Gastrocnemius medialis (tissue), 4 donors: ENCODE measurements at regions not wholly inside any gene's neighbourhood (a gene's known extent, or its start where the extent isn't known, plus 50 kb on each side); places are given as distances from the start of the nearest gene placed in this dataset.

Source experiments
- ATAC-seq, 2 donors: fragments of 150-250 bp; one replicate each; pipeline ENCODE4 v1.9.1; 2016
- DNase-seq, 2 donors: peaks; one replicate each; pipeline ENCODE4 v3.0.0-alpha.2; 2019
- H3K27ac ChIP-seq, 4 donors: fragments of 200-600 bp; sonication (generic); 1 replicate in 1 of 4; 2 replicates in 3 of 4; pipeline ENCODE4 v1.5.1; 2016 to 2018; ENCODE audit warnings: mild to moderate bottlenecking in 2 of 4, moderate library complexity in 1 of 4
- H3K27me3 ChIP-seq, 3 donors: fragments of 200-600 bp; sonication (generic) in 2 of 3; 1 replicate in 1 of 3; 2 replicates in 2 of 3; pipeline versions ENCODE4 v1.5.1 to v1.6.0; 2016 to 2019; ENCODE audit warnings: mild to moderate bottlenecking in 1 of 3, moderate library complexity in 1 of 3
- H3K36me3 ChIP-seq, 2 donors: fragments of 200-600 bp; sonication (generic) in 1 of 2; one replicate each; pipeline ENCODE4 v1.5.1; 2017 to 2018
- H3K4me1 ChIP-seq, 2 donors: fragments of 200-600 bp; sonication (generic) in 1 of 2; one replicate each; pipeline ENCODE4 v1.5.1; 2016 to 2017; ENCODE audit warnings: mild to moderate bottlenecking in 2 of 2
- H3K4me3 ChIP-seq, 4 donors: fragments of 200-600 bp; sonication (generic) in 3 of 4; 1 replicate in 1 of 4; 2 replicates in 3 of 4; pipeline ENCODE4 v1.5.1; 2016 to 2019; ENCODE audit warnings: mild to moderate bottlenecking in 2 of 4
- H3K9me3 ChIP-seq, 3 donors: fragments of 200-600 bp; sonication (generic) in 2 of 3; 1 replicate in 1 of 3; 2 replicates in 2 of 3; pipeline ENCODE4 v1.5.1; 2016 to 2019
- CTCF ChIP-seq, 5 experiments: fragments of 450-650 bp in 3 of 5; fragments of 200-600 bp in 2 of 5; sonication (generic) in 2 of 5; IDR thresholded peaks in 4 of 5; conservative IDR thresholded peaks in 1 of 5; 1 replicate in 4 of 5; 2 replicates in 1 of 5; pipeline ENCODE4 v1.5.1; 2016 to 2019; ENCODE audit warnings: antibody characterized with exemption in 5 of 5, mild to moderate bottlenecking in 3 of 5, moderate library complexity in 3 of 5
- POLR2A ChIP-seq, 2 donors: fragments of 450-650 bp; IDR thresholded peaks; one replicate each; pipeline ENCODE4 v1.6.1; 2017; ENCODE audit warnings: antibody characterized with exemption in 2 of 2, mild to moderate bottlenecking in 2 of 2, moderate library complexity in 2 of 2
- in situ Hi-C, 4 donors: fragments of 200-750 bp; cut with MboI; loops; one replicate each; pipeline versions ENCODE4 v1.15.0 to v1.8.0; 2017; ENCODE audit warnings: low sequenced_read_pairs in 4 of 4
- intact Hi-C: fragments of 100-400 bp; cut with DNase I; formaldehyde crosslinking; loops from one replicate; pipeline ENCODE4 v1.15.1; 2023; ENCODE audit warnings: low total_unique reads

GRCh38 chr7:41385996-41386395 is 316.9 kb downstream of the INHBA start:
- DNase-seq (no peak), ATAC-seq (no peak)
- H3K9me3 ChIP-seq = no peaks in the 10 kb centered on the region
- intact Hi-C loops = no loop called here
- no peaks in the 10 kb centered on the region for H3K27me3 ChIP-seq
- no peaks in the 10 kb centered on the region for H3K4me1 ChIP-seq
- in situ Hi-C loops = no loop called here
- TF ChIP-seq CTCF (IDR thresholded peaks at IDR 0.05 in 4 of 5, conservative IDR thresholded peaks at IDR 0.05 in 1 of 5) (no peak), POLR2A (IDR thresholded peaks at IDR 0.05) (no peak)
- no peak overlapping the region for H3K27ac ChIP-seq
- no peaks in the 10 kb centered on the region for H3K36me3 ChIP-seq
- no peak overlapping the region for H3K4me3 ChIP-seq

- no peaks in the 10 kb centered on the region for H3K27me3 ChIP-seq
- no peak for DNase-seq
- H3K27ac ChIP-seq = no peak overlapping the region
- no peak for TF ChIP-seq CTCF (IDR thresholded peaks at IDR 0.05 in 4 of 5, conservative IDR thresholded peaks at IDR 0.05 in 1 of 5)
- TF ChIP-seq POLR2A (IDR thresholded peaks at IDR 0.05) = no peak
- intact Hi-C loops = no loop called here
- no peaks in the 10 kb centered on the region for H3K4me1 ChIP-seq
- H3K4me3 ChIP-seq = no peak overlapping the region
- no peak for ATAC-seq
- H3K9me3 ChIP-seq = no peaks in the 10 kb centered on the region
- no peaks in the 10 kb centered on the region for H3K36me3 ChIP-seq
- in situ Hi-C loops = no loop called here
Observed at GRCh38 chr7:41384418-41384817, 318.5 kb downstream of the INHBA start.

- H3K9me3 ChIP-seq = no peaks in the 10 kb centered on the region
- no peak for TF ChIP-seq CTCF (IDR thresholded peaks at IDR 0.05 in 4 of 5, conservative IDR thresholded peaks at IDR 0.05 in 1 of 5)
- TF ChIP-seq POLR2A (IDR thresholded peaks at IDR 0.05) = no peak
- in situ Hi-C loops (no loop called here), intact Hi-C loops (no loop called here)
- ATAC-seq (no peak), DNase-seq (no peak)
- no peaks in the 10 kb centered on the region for H3K27me3 ChIP-seq
- no peak overlapping the region for H3K4me3 ChIP-seq
- no peaks in the 10 kb centered on the region for H3K4me1 ChIP-seq
- H3K27ac ChIP-seq = no peak overlapping the region
- no peaks in the 10 kb centered on the region for H3K36me3 ChIP-seq
Observed at GRCh38 chr7:41383596-41383995, 319.3 kb downstream of the INHBA start.

DNA sequence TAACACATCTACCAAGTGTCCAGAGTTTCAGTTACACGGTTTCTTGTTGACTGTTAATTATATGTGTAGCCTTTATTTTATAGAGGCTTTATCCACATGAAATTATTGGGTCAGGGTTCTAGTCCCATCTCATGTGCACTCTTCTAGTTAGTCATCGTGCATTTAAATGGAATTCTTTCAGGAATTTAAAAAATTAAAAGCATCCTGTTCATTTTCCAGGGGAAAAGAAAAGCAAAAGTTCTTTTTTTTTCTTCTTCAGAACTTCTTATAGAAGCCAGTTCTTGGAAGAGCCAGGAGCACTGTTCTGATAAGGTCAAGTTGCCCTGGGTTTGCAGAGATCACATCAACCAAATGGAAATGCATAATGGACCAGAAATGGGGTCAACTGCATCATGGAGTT is 324.7 kb downstream of the INHBA start:
- Histone ChIP-seq H3K4me3 (no peak overlapping the region), H3K4me1 (no peaks in the 10 kb centered on the region), H3K9me3 (no peaks in the 10 kb centered on the region), H3K27me3 (no peaks in the 10 kb centered on the region), H3K27ac (no peak overlapping the region), H3K36me3 (no peaks in the 10 kb centered on the region)
- no peak for ATAC-seq
- TF ChIP-seq POLR2A (IDR thresholded peaks at IDR 0.05) = no peak
- TF ChIP-seq CTCF (IDR thresholded peaks at IDR 0.05 in 4 of 5, conservative IDR thresholded peaks at IDR 0.05 in 1 of 5) = no peak
- in situ Hi-C loops = no loop called here
- intact Hi-C loops = no loop called here
- no peak for DNase-seq

GRCh38 chr7:41375582-41375981 is 327.3 kb downstream of the INHBA start:
- no peaks in the 10 kb centered on the region for H3K9me3 ChIP-seq
- H3K4me3 ChIP-seq = no peak overlapping the region
- intact Hi-C loops (no loop called here), in situ Hi-C loops (no loop called here)
- DNase-seq (no peak), ATAC-seq (no peak)
- H3K27me3 ChIP-seq = no peaks in the 10 kb centered on the region
- no peak overlapping the region for H3K27ac ChIP-seq
- no peak for TF ChIP-seq POLR2A (IDR thresholded peaks at IDR 0.05)
- TF ChIP-seq CTCF (IDR thresholded peaks at IDR 0.05 in 4 of 5, conservative IDR thresholded peaks at IDR 0.05 in 1 of 5) = no peak
- H3K36me3 ChIP-seq = no peaks in the 10 kb centered on the region
- H3K4me1 ChIP-seq = no peaks in the 10 kb centered on the region
